Trophoblast cell (in vitro differentiated cells and primary cell): ENCODE measurements at regions not wholly inside any gene's neighbourhood (a gene's known extent, or its start where the extent isn't known, plus 50 kb on each side); places are given as distances from the start of the nearest gene placed in this dataset.

ENCODE experiments used
- DNase-seq, 2 donors: peaks; one replicate each; pipeline ENCODE4 v3.0.0-alpha.2; 2016
- H2AFZ ChIP-seq: 2 replicates; pipeline ENCODE4 v1.6.1; 2013; ENCODE audit warnings: low read length, moderate library complexity, mild to moderate bottlenecking; ENCODE audit not compliant: insufficient read depth, poor library complexity
- H2AK5ac ChIP-seq: 2 replicates; pipeline ENCODE4 v1.6.1; 2013; ENCODE audit warnings: mild to moderate bottlenecking, low read length
- H2BK120ac ChIP-seq: 2 replicates; pipeline ENCODE4 v1.6.1; 2013; ENCODE audit warnings: low read length, mild to moderate bottlenecking, moderate library complexity; ENCODE audit not compliant: insufficient read depth, poor library complexity
- H2BK12ac ChIP-seq: 2 replicates; pipeline ENCODE4 v1.6.1; 2013; ENCODE audit warnings: mild to moderate bottlenecking, low read length, moderate library complexity
- H2BK5ac ChIP-seq: 2 replicates; pipeline ENCODE4 v1.6.1; 2013; ENCODE audit warnings: low read length, low read depth, moderate library complexity, mild to moderate bottlenecking; ENCODE audit not compliant: poor library complexity
- H3K14ac ChIP-seq: 2 replicates; pipeline ENCODE4 v1.6.1; 2013; ENCODE audit warnings: mild to moderate bottlenecking, low read length
- H3K18ac ChIP-seq: 2 replicates; pipeline ENCODE4 v1.6.1; 2013; ENCODE audit warnings: mild to moderate bottlenecking, low read length
- H3K23ac ChIP-seq: 2 replicates; pipeline ENCODE4 v1.6.1; 2013; ENCODE audit warnings: low read length
- H3K27ac ChIP-seq: 2 replicates; pipeline ENCODE4 v1.5.1; 2013; ENCODE audit warnings: low read depth, mild to moderate bottlenecking, inconsistent platforms, low read length, moderate library complexity
- H3K27me3 ChIP-seq: 2 replicates; pipeline ENCODE4 v1.6.1; 2013; ENCODE audit warnings: inconsistent platforms, mild to moderate bottlenecking, low read length, moderate library complexity; ENCODE audit not compliant: insufficient read depth
- H3K36me3 ChIP-seq, 2 experiments: 1 replicate in 1 of 2; 2 replicates in 1 of 2; pipeline ENCODE4 v1.6.1; 2013; ENCODE audit warnings: low read length in 2 of 2, mild to moderate bottlenecking in 2 of 2, moderate library complexity in 1 of 2; ENCODE audit not compliant: insufficient read depth in 2 of 2, control insufficient read depth in 1 of 2
- H3K4ac ChIP-seq: 2 replicates; pipeline ENCODE4 v1.6.1; 2013; ENCODE audit warnings: low read depth, mild to moderate bottlenecking, low read length, moderate library complexity
- H3K4me1 ChIP-seq, 2 experiments: 1 replicate in 1 of 2; 2 replicates in 1 of 2; pipeline ENCODE4 v1.6.1; 2013; ENCODE audit warnings: low read length in 2 of 2, mild to moderate bottlenecking in 2 of 2, moderate library complexity in 1 of 2; ENCODE audit not compliant: insufficient read depth in 2 of 2, control insufficient read depth in 1 of 2
- H3K4me2 ChIP-seq: 2 replicates; pipeline ENCODE4 v1.6.1; 2013; ENCODE audit warnings: inconsistent platforms, mild to moderate bottlenecking, low read length, moderate library complexity
- H3K4me3 ChIP-seq: 2 replicates; pipeline ENCODE4 v1.5.1; 2013; ENCODE audit warnings: mild to moderate bottlenecking, low read depth, low read length, inconsistent platforms
- H3K79me1 ChIP-seq: one replicate; pipeline ENCODE4 v1.6.1; 2013; ENCODE audit warnings: low read length
- H3K79me2 ChIP-seq: 2 replicates; pipeline ENCODE4 v1.6.1; 2013; ENCODE audit warnings: low read length, mild to moderate bottlenecking; ENCODE audit not compliant: control insufficient read depth, insufficient read depth, poor library complexity
- H3K9ac ChIP-seq: 2 replicates; pipeline ENCODE4 v1.6.1; 2013; ENCODE audit warnings: mild to moderate bottlenecking, low read length
- H3K9me3 ChIP-seq: 2 replicates; pipeline ENCODE4 v1.6.1; 2013; ENCODE audit warnings: low read depth, mild to moderate bottlenecking, control low read depth, inconsistent platforms, low read length; ENCODE audit not compliant: insufficient read depth
- H4K12ac ChIP-seq: 2 replicates; pipeline ENCODE4 v1.6.1; 2013; ENCODE audit warnings: low read depth, mild to moderate bottlenecking, low read length, moderate library complexity
- H4K8ac ChIP-seq: 2 replicates; pipeline ENCODE4 v1.6.1; 2013; ENCODE audit warnings: low read depth, mild to moderate bottlenecking, low read length, moderate library complexity
- H4K91ac ChIP-seq: one replicate; pipeline ENCODE4 v1.6.1; 2013; ENCODE audit warnings: low read depth, mild to moderate bottlenecking, low read length, moderate library complexity
- WGBS: extraction: QIAGEN DNeasy Blood & Tissue Kit; methylation state at CpG from one replicate; pipeline ENCODE4 v1.1.7; 2013; ENCODE audit warnings: missing lambda C conversion rate; ENCODE audit not compliant: insufficient read length, insufficient coverage; ENCODE audit errors: extremely low coverage; 5-methylcytosine and 5-hydroxymethylcytosine counted together

GRCh38 chr18:26686532-26686931 is 138.2 kb upstream of the KCTD1 start:
- H4K91ac ChIP-seq = no peak overlapping the region
- no peak overlapping the region for H2BK5ac ChIP-seq
- no peak overlapping the region for H2BK12ac ChIP-seq
- no peak overlapping the region for H2AFZ ChIP-seq
- no peaks in the 10 kb centered on the region for H3K36me3 ChIP-seq
- H3K4ac ChIP-seq = no peak overlapping the region
- H3K79me2 ChIP-seq = no peaks in the 10 kb centered on the region
- H3K79me1 ChIP-seq = peaks cover 1% of the 10 kb centered on the region
- H3K9ac ChIP-seq = no peak overlapping the region
- DNase-seq = no peak
- no peak overlapping the region for H4K12ac ChIP-seq
- H3K14ac ChIP-seq = no peak overlapping the region
- H3K4me3 ChIP-seq = no peak overlapping the region
- no peak overlapping the region for H3K18ac ChIP-seq
- H2AK5ac ChIP-seq = no peak overlapping the region
- H3K27ac ChIP-seq = no peak overlapping the region
- H3K9me3 ChIP-seq = no peaks in the 10 kb centered on the region
- H3K27me3 ChIP-seq = peaks cover 2% of the 10 kb centered on the region
- H3K4me2 ChIP-seq = no peak overlapping the region
- no CpG with 5 or more reads among the region's 3 CpGs for WGBS
- peaks cover 2 to 4% of the 10 kb centered on the region in 2 experiments for H3K4me1 ChIP-seq
- H4K8ac ChIP-seq = no peak overlapping the region
- H2BK120ac ChIP-seq = no peak overlapping the region
- no peak overlapping the region for H3K23ac ChIP-seq

GRCh38 chr18:26685438-26686157 is 137.2 kb upstream of the KCTD1 start:
- H3K9me3 ChIP-seq = no peaks in the 10 kb centered on the region
- H3K14ac ChIP-seq = no peak overlapping the region
- no peak overlapping the region for H2BK5ac ChIP-seq
- H3K27ac ChIP-seq = no peak overlapping the region
- peaks cover 3% of the 10 kb centered on the region for H3K27me3 ChIP-seq
- H2AFZ ChIP-seq = no peak overlapping the region
- no peak for DNase-seq
- H2AK5ac ChIP-seq = no peak overlapping the region
- no peak overlapping the region for H3K23ac ChIP-seq
- no peaks in the 10 kb centered on the region for H3K79me2 ChIP-seq
- no peak overlapping the region for H4K12ac ChIP-seq
- H3K36me3 ChIP-seq = no peaks in the 10 kb centered on the region
- no peak overlapping the region for H3K9ac ChIP-seq
- no peak overlapping the region for H4K8ac ChIP-seq
- no peak overlapping the region for H3K18ac ChIP-seq
- WGBS = no CpG with 5 or more reads among the region's 5 CpGs
- no peak overlapping the region for H3K4me2 ChIP-seq
- H2BK12ac ChIP-seq = no peak overlapping the region
- H3K4me1 ChIP-seq = peaks cover 2 to 4% of the 10 kb centered on the region in 2 experiments
- H3K79me1 ChIP-seq = peaks cover 1% of the 10 kb centered on the region
- no peak overlapping the region for H3K4ac ChIP-seq
- no peak overlapping the region for H3K4me3 ChIP-seq
- H2BK120ac ChIP-seq = no peak overlapping the region
- no peak overlapping the region for H4K91ac ChIP-seq

- Histone ChIP-seq H3K9ac (no peak overlapping the region), H3K4me3 (no peak overlapping the region), H3K18ac (no peak overlapping the region), H3K4me1 (no peaks in the 10 kb centered on the region), H2BK12ac (no peak overlapping the region), H3K27ac (no peak overlapping the region), H2BK120ac (no peak overlapping the region), H3K14ac (no peak overlapping the region), H4K91ac (no peak overlapping the region), H3K79me2 (no peaks in the 10 kb centered on the region), H4K8ac (no peak overlapping the region), H3K27me3 (peaks cover 3% of the 10 kb centered on the region), H3K79me1 (no peaks in the 10 kb centered on the region), H3K4ac (no peak overlapping the region), H3K36me3 (no peaks in the 10 kb centered on the region), H2BK5ac (no peak overlapping the region), H2AFZ (no peak overlapping the region), H3K9me3 (no peaks in the 10 kb centered on the region), H4K12ac (no peak overlapping the region), H3K23ac (no peak overlapping the region), H2AK5ac (no peak overlapping the region), H3K4me2 (no peak overlapping the region)
- no peak for DNase-seq
- no CpG with 5 or more reads among the region's 1 CpG for WGBS
These were observed 129.6 kb upstream of the KCTD1 start for GRCh38 chr18:26677957-26678356.

- no peak overlapping the region for H2BK5ac ChIP-seq
- H3K9ac ChIP-seq = no peak overlapping the region
- H3K36me3 ChIP-seq = no peaks in the 10 kb centered on the region
- no peak overlapping the region for H3K4ac ChIP-seq
- no peak overlapping the region for H4K91ac ChIP-seq
- no peak overlapping the region for H2AK5ac ChIP-seq
- H3K27ac ChIP-seq = no peak overlapping the region
- no peaks in the 10 kb centered on the region for H3K27me3 ChIP-seq
- no peak overlapping the region for H3K23ac ChIP-seq
- H2AFZ ChIP-seq = no peak overlapping the region
- no peaks in the 10 kb centered on the region for H3K79me2 ChIP-seq
- no peaks in the 10 kb centered on the region for H3K9me3 ChIP-seq
- WGBS = no CpG with 5 or more reads among the region's 2 CpGs
- H3K18ac ChIP-seq = no peak overlapping the region
- H3K4me1 ChIP-seq = no peaks in the 10 kb centered on the region
- H4K8ac ChIP-seq = no peak overlapping the region
- DNase-seq = no peak
- H4K12ac ChIP-seq = no peak overlapping the region
- H3K14ac ChIP-seq = no peak overlapping the region
- no peak overlapping the region for H2BK12ac ChIP-seq
- H3K79me1 ChIP-seq = no peaks in the 10 kb centered on the region
- H2BK120ac ChIP-seq = no peak overlapping the region
- H3K4me3 ChIP-seq = no peak overlapping the region
- no peak overlapping the region for H3K4me2 ChIP-seq
These were observed 118.7 kb upstream of the KCTD1 start for GRCh38 chr18:26667046-26667445.
